ENCODE measurements at regions not wholly inside any gene's neighbourhood (a gene's known extent, or its start where the extent isn't known, plus 50 kb on each side); places are given as distances from the start of the nearest gene placed in this dataset.

DNA sequence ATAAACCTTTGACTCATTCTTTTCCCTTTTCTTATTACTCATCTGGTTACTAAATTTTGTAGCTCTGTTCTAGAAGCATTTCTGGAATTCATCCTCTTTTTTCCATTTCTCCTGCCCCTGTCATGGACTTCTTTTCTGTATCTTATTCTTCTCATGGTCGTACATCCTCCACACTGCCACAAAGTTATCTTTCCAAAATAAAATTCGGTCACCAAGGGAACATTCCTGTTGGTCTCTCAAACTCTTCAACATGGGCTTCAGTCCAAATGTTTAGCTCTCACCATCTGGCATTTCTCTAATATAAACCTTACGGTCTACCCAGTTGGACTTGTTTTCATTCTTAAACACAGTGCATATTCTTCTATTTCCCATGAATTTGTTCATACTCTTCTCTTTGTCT, 428.8 kb upstream of the ID4 start:
- no peak overlapping the region for H3K4me3 ChIP-seq
- H3K9me3 ChIP-seq: peaks cover 20% of the 10 kb centered on the region
- no peaks in the 10 kb centered on the region for H3K36me3 ChIP-seq (ENCODE audit: low read depth)
- ATAC-seq (no peak), DNase-seq (no peak)
- TF ChIP-seq, protein P1, sequence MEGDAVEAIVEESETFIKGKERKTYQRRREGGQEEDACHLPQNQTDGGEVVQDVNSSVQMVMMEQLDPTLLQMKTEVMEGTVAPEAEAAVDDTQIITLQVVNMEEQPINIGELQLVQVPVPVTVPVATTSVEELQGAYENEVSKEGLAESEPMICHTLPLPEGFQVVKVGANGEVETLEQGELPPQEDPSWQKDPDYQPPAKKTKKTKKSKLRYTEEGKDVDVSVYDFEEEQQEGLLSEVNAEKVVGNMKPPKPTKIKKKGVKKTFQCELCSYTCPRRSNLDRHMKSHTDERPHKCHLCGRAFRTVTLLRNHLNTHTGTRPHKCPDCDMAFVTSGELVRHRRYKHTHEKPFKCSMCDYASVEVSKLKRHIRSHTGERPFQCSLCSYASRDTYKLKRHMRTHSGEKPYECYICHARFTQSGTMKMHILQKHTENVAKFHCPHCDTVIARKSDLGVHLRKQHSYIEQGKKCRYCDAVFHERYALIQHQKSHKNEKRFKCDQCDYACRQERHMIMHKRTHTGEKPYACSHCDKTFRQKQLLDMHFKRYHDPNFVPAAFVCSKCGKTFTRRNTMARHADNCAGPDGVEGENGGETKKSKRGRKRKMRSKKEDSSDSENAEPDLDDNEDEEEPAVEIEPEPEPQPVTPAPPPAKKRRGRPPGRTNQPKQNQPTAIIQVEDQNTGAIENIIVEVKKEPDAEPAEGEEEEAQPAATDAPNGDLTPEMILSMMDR (IDR thresholded peaks at IDR 0.05): no peak
- intact Hi-C loops (cut with DNase I, micrococcal nuclease): no loop called here
- no peaks in the 10 kb centered on the region for H3K4me1 ChIP-seq (ENCODE audit: low read depth)

DNA sequence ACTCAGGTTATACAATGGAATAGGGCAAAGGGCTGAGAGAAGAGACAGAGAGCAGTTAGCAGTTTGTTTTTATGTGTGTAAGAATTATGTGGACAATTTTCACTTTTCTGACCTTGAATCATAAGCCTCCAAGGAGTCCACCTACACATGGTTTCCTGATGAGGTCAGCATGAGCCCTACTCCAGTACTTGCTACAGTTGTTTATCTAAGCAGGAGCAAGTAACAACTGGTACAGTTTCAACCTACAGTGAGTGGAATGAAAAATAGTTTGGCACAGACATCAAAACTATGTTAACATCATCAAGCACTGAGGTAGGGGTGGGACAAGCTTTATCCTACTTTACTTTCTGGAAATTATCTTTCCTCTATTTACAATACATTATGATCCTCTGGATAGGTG, 426.7 kb upstream of the ID4 start:
- Histone ChIP-seq H3K9me3 (peaks cover 7% of the 10 kb centered on the region), H3K36me3 (ENCODE audit: low read depth) (no peaks in the 10 kb centered on the region), H3K4me1 (ENCODE audit: low read depth) (no peaks in the 10 kb centered on the region), H3K4me3 (no peak overlapping the region)
- DNase-seq (no peak), ATAC-seq (no peak)
- TF ChIP-seq, protein P1 (IDR thresholded peaks at IDR 0.05): no peak
- intact Hi-C loops (cut with DNase I, micrococcal nuclease): no loop called here

DNA sequence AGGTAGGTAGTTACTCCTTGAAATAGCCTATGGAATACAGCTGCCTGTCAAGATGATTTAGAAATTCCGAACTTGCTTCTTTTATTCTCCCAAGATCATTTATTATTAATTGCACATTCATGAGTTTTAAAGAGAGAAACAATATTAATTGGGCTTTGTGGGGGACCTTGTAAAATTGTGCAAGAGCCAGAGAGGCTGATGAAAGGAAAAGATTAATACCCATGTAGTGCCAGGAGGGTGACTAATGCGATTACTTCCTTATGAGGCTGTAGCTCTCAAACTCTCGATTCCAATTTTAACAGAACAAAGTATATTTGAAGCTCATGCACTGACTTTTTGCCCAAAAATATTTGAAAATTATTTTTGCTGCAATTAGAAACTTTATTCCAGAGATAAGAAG, 423.8 kb upstream of the ID4 start:
- H3K4me3 ChIP-seq: no peak overlapping the region

DNA sequence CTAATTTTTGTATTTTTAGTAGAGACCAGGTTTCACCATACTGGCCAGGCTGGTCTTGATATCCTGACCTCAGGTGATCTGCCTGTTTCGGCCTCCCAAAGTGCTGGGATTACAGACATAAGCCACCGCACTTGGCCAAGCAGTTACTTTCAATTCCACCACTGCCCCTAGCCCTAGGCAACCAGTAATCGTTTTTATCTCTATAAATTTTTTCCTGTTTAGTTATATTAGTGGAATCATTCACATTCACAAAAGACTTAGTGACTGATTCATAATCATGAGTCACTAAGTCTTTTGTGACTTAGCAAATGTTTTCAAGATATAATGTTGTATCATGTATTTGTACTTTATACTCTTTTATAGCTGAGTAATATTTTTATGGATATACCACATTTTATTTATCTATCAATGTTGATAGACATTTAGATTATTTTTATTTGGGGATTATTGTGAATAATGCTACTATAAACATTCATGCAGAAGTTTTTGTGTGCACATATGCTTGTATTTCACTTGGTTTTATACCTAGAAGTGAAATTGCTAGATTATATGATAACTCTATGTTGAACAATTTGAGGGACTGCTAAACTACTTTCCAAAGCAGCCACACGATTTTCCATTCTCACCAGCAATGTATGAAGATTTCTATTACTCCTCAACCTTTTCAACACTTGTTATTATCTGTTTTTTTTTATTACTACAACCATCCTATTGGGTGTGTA, 421.4 kb upstream of the ID4 start:
- H3K4me3 ChIP-seq: no peak overlapping the region
- H3K36me3 ChIP-seq (ENCODE audit: low read depth): no peaks in the 10 kb centered on the region
- no peaks in the 10 kb centered on the region for H3K4me1 ChIP-seq (ENCODE audit: low read depth)
- intact Hi-C loops (cut with DNase I, micrococcal nuclease): no loop called here
- no peaks in the 10 kb centered on the region for H3K9me3 ChIP-seq
- ATAC-seq (no peak), DNase-seq (no peak)
- TF ChIP-seq, protein P1 (IDR thresholded peaks at IDR 0.05): no peak

More for the DNA sequence above, 423.8 kb upstream of the ID4 start:
- TF ChIP-seq, protein P1 (IDR thresholded peaks at IDR 0.05): no peak
- intact Hi-C loops (cut with DNase I, micrococcal nuclease): no loop called here
- Histone ChIP-seq H3K9me3 (no peaks in the 10 kb centered on the region), H3K4me1 (ENCODE audit: low read depth) (no peaks in the 10 kb centered on the region), H3K36me3 (ENCODE audit: low read depth) (no peaks in the 10 kb centered on the region)
- DNase-seq: no peak
- ATAC-seq: no peak

DNA sequence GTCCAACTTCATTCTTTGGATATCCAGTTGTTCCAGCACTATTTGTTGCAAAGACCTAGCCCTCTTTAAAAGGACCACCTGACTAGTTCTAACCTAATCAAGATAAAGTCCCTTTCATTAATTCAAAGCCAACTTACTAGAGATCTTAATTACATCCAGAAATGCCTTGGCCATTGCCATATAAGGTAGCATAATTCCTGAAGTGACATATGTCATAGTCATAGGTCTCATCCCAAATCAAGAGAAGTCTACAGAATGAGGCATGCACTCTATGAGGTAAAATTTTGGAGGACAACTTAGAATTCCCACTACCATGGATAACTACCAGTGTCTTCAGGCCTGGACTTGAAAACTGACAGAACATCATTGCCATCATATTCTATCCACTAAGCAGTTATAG, 420.4 kb upstream of the ID4 start:
- H3K36me3 ChIP-seq (ENCODE audit: low read depth): no peaks in the 10 kb centered on the region
- H3K4me1 ChIP-seq (ENCODE audit: low read depth): no peaks in the 10 kb centered on the region
- H3K9me3 ChIP-seq: no peaks in the 10 kb centered on the region
- no peak for ATAC-seq
- intact Hi-C loops (cut with DNase I, micrococcal nuclease): no loop called here
- TF ChIP-seq, protein P1 (IDR thresholded peaks at IDR 0.05): no peak
- no peak overlapping the region for H3K4me3 ChIP-seq
- no peak for DNase-seq

DNA sequence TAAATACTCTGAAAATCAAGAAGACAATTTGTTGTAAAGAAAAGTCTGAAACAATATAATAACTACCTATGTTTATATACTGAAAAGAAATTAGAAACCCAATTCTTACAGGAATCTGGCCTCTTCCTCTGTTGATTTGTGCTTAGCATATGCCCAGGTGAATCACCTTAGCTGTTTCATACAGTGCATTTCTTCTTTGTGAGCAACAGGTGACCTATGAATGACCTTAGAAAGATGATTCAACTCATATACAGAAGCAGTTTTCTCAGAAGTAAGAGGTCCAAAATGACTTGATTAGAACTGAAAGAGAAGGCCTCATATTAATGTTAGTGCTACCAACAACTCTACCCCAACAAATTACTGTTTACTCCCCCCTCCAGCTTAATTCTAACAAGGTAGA, 419.5 kb upstream of the ID4 start:
- H3K4me1 ChIP-seq (ENCODE audit: low read depth): no peaks in the 10 kb centered on the region
- no peak for DNase-seq

More for the DNA sequence above, 419.5 kb upstream of the ID4 start:
- ATAC-seq: no peak
- Histone ChIP-seq H3K9me3 (no peaks in the 10 kb centered on the region), H3K4me3 (no peak overlapping the region), H3K36me3 (ENCODE audit: low read depth) (no peaks in the 10 kb centered on the region)
- TF ChIP-seq, protein P1 (IDR thresholded peaks at IDR 0.05): no peak
- intact Hi-C loops (cut with DNase I, micrococcal nuclease): no loop called here
